B cell (primary cell): ENCODE measurements at regions not wholly inside any gene's neighbourhood (a gene's known extent, or its start where the extent isn't known, plus 50 kb on each side); places are given as distances from the start of the nearest gene placed in this dataset.

ENCODE experiments used
- ATAC-seq: fragments of 200-7000 bp; cut with Tn5 transposase; one replicate; pipeline ENCODE4 v1.10.0; 2021; ENCODE audit warnings: low read depth, mild to moderate bottlenecking, moderate number of reproducible peaks, moderate library complexity
- CTCF ChIA-PET: fragments of 350-600 bp; sonication (Branson Sonifier 250); formaldehyde crosslinking; loops from one replicate; lab custom pipeline; 2021; ENCODE audit warnings: antibody characterized with exemption, inconsistent platforms; lab: Charles Lee
- POLR2A ChIA-PET: fragments of 350-600 bp; sonication (Branson Sonifier 250); formaldehyde crosslinking; loops from one replicate; lab custom pipeline; 2021; ENCODE audit warnings: antibody characterized with exemption; lab: Charles Lee
- DNase-seq: peaks from one replicate; pipeline ENCODE4 v3.0.0; 2013
- H2AFZ ChIP-seq: 2 replicates; pipeline ENCODE4 v1.6.1; 2012; ENCODE audit warnings: mild to moderate bottlenecking, low read depth, low read length; ENCODE audit not compliant: insufficient read depth, poor library complexity, severe bottlenecking
- H3K27ac ChIP-seq, 2 donors: 1 replicate in 1 of 2; 2 replicates in 1 of 2; pipeline ENCODE4 v1.5.1; 2012 to 2013; ENCODE audit warnings: low read length in 2 of 2, mild to moderate bottlenecking in 2 of 2, moderate library complexity in 1 of 2
- H3K27me3 ChIP-seq, 4 experiments: fragments of 200-600 bp in 1 of 4; sonication (generic) in 1 of 4; replicated peaks in 1 of 4; 1 replicate in 2 of 4; 2 replicates in 2 of 4; pipeline versions ENCODE4 v1.6.1 to v1.7.0; 2013 to 2016; ENCODE audit warnings: low read length in 3 of 4, mild to moderate bottlenecking in 2 of 4, mixed read lengths in 1 of 4, moderate library complexity in 1 of 4; ENCODE audit not compliant: insufficient read depth in 4 of 4, control insufficient read depth in 3 of 4; ENCODE audit errors: control extremely low read depth in 1 of 4
- H3K36me3 ChIP-seq, 2 experiments: replicated peaks in 1 of 2; 1 replicate in 1 of 2; 2 replicates in 1 of 2; pipeline versions ENCODE4 v1.6.1 to v1.7.1; 2013; ENCODE audit warnings: low read length in 1 of 2; ENCODE audit not compliant: insufficient read depth in 2 of 2, control insufficient read depth in 1 of 2; ENCODE audit errors: control extremely low read depth in 1 of 2, extremely low read depth in 1 of 2
- H3K4me1 ChIP-seq, 2 donors: fragments of 200-600 bp in 1 of 2; sonication (generic) in 1 of 2; 1 replicate in 1 of 2; 2 replicates in 1 of 2; pipeline versions ENCODE4 v1.5.1 to v1.6.1; 2013 to 2017; ENCODE audit warnings: low read length in 2 of 2; ENCODE audit not compliant: control insufficient read depth in 2 of 2, insufficient read depth in 2 of 2
- H3K4me2 ChIP-seq: replicated peaks from 2 replicates; pipeline ENCODE3; 2012; ENCODE audit warnings: mild to moderate bottlenecking, low read depth, low read length; ENCODE audit not compliant: poor library complexity, severe bottlenecking
- H3K4me3 ChIP-seq, 5 experiments: fragments of 200-600 bp in 1 of 5; sonication (generic) in 1 of 5; 1 replicate in 3 of 5; 2 replicates in 2 of 5; pipeline versions ENCODE4 v1.5.1 to v1.7.0; 2011 to 2016; ENCODE audit warnings: low read length in 4 of 5, mild to moderate bottlenecking in 4 of 5, low read depth in 2 of 5, control low read depth in 1 of 5, moderate library complexity in 1 of 5; ENCODE audit not compliant: insufficient read depth in 1 of 5; ENCODE audit errors: control extremely low read depth in 1 of 5, extremely low read depth in 1 of 5
- H3K79me2 ChIP-seq: fragments of 200-600 bp; sonication (generic); one replicate; pipeline ENCODE4 v1.6.0; 2016; ENCODE audit warnings: low read length; ENCODE audit not compliant: control insufficient read depth, insufficient read depth
- H3K9ac ChIP-seq: fragments of 200-600 bp; sonication (generic); 2 replicates; pipeline ENCODE4 v1.6.1; 2017; ENCODE audit warnings: mild to moderate bottlenecking, low read length, moderate library complexity
- H3K9me3 ChIP-seq, 3 donors: one replicate each; pipeline versions ENCODE4 v1.6.1 to v1.7.1; 2013; ENCODE audit warnings: low read length in 2 of 3; ENCODE audit not compliant: control insufficient read depth in 2 of 3, insufficient read depth in 1 of 3; ENCODE audit errors: control extremely low read depth in 1 of 3
- H4K20me1 ChIP-seq: 2 replicates; pipeline ENCODE4 v1.6.0; 2012; ENCODE audit warnings: mild to moderate bottlenecking, low read length; ENCODE audit not compliant: insufficient read depth, control insufficient read depth, poor library complexity, severe bottlenecking
- H3K27ac Mint-ChIP-seq: one replicate; pipeline ENCODE4 v1.8.0; 2021; ENCODE audit warnings: mixed read lengths
- H3K27me3 Mint-ChIP-seq: one replicate; pipeline ENCODE4 v1.8.0; 2021; ENCODE audit warnings: mixed read lengths
- H3K4me1 Mint-ChIP-seq: one replicate; pipeline ENCODE4 v1.8.0; 2021; ENCODE audit warnings: mixed read lengths
- H3K4me3 Mint-ChIP-seq: one replicate; pipeline ENCODE4 v1.8.0; 2021; ENCODE audit warnings: mixed read lengths
- H3K9me3 Mint-ChIP-seq: one replicate; pipeline ENCODE4 v1.8.0; 2022; ENCODE audit warnings: mixed read lengths; ENCODE audit not compliant: insufficient read depth
- CTCF ChIP-seq: fragments of 200-600 bp; IDR thresholded peaks from one replicate; pipeline ENCODE4 v1.8.0; 2022; ENCODE audit warnings: antibody characterized with exemption, mild to moderate bottlenecking
- EZH2 ChIP-seq: IDR thresholded peaks from 2 replicates; pipeline ENCODE4 v1.6.1; 2012; ENCODE audit warnings: borderline replicate concordance, low read depth, mild to moderate bottlenecking, moderate library complexity, low read length; ENCODE audit not compliant: insufficient read depth, poor library complexity, severe bottlenecking
- WGBS: methylation state at CpG from one replicate; pipeline ENCODE4 v1.1.5; 2013; ENCODE audit warnings: missing lambda C conversion rate; ENCODE audit not compliant: insufficient coverage; 5-methylcytosine and 5-hydroxymethylcytosine counted together
- intact Hi-C: fragments of 100-400 bp; cut with micrococcal nuclease; formaldehyde crosslinking; loops from one replicate; pipeline ENCODE4 v1.10.0; 2022

- WGBS, result 100% methylated on average over 2 of the region's 3 CpGs
- CTCF ChIA-PET, result no interaction called here
- no peak overlapping the region for H3K4me3 Mint-ChIP-seq
These were observed 202.9 kb upstream of the LUZP2 start for GRCh38 chr11:24293964-24294363.

GRCh38 chr11:24295360-24295759 is 201.5 kb upstream of the LUZP2 start:
- Mint-ChIP-seq H3K9me3 (no peaks in the 10 kb centered on the region), H3K4me3 (no peak overlapping the region), H3K27me3 (no peaks in the 10 kb centered on the region), H3K27ac (no peak overlapping the region), H3K4me1 (no peaks in the 10 kb centered on the region)
- no peak for TF ChIP-seq CTCF
- TF ChIP-seq EZH2, result no peak
- Histone ChIP-seq H3K9me3 (no peaks in the 10 kb centered on the region), H2AFZ (no peak overlapping the region), H3K79me2 (no peaks in the 10 kb centered on the region), H3K9ac (no peak overlapping the region), H3K27ac (no peak overlapping the region), H3K36me3 (no peaks in the 10 kb centered on the region), H3K4me1 (no peaks in the 10 kb centered on the region), H3K4me2 (no peak overlapping the region), H3K4me3 (no peak overlapping the region), H4K20me1 (no peaks in the 10 kb centered on the region), H3K27me3 (no peaks in the 10 kb centered on the region)
- ChIA-PET CTCF (no interaction called here), POLR2A (no interaction called here)
- ATAC-seq, result no peak
- intact Hi-C loops, result no loop called here
- 18% methylated on average over 1 of the region's 2 CpGs for whole genome bisulfite sequencing
- no peak for DNase-seq

More at GRCh38 chr11:24293964-24294363, 202.9 kb upstream of the LUZP2 start:
- H2AFZ ChIP-seq, result no peak overlapping the region
- H3K27ac Mint-ChIP-seq, result no peak overlapping the region
- H3K9ac ChIP-seq, result no peak overlapping the region
- DNase-seq (no peak), ATAC-seq (no peak)
- H3K9me3 Mint-ChIP-seq, result no peaks in the 10 kb centered on the region
- no peaks in the 10 kb centered on the region for H3K27me3 Mint-ChIP-seq
- no peaks in the 10 kb centered on the region for H4K20me1 ChIP-seq
- POLR2A ChIA-PET, result no interaction called here
- no peaks in the 10 kb centered on the region for H3K36me3 ChIP-seq
- H3K27me3 ChIP-seq, result no peaks in the 10 kb centered on the region
- no peaks in the 10 kb centered on the region for H3K79me2 ChIP-seq
- H3K27ac ChIP-seq, result no peak overlapping the region
- H3K9me3 ChIP-seq, result no peaks in the 10 kb centered on the region
- no peak overlapping the region for H3K4me3 ChIP-seq
- no peak overlapping the region for H3K4me2 ChIP-seq
- no peak for TF ChIP-seq CTCF
- TF ChIP-seq EZH2, result no peak
- intact Hi-C loops, result no loop called here
- H3K4me1 ChIP-seq, result no peaks in the 10 kb centered on the region
- no peaks in the 10 kb centered on the region for H3K4me1 Mint-ChIP-seq
